Transverse colon (tissue), 3 donors: ENCODE measurements at regions not wholly inside any gene's neighbourhood (a gene's known extent, or its start where the extent isn't known, plus 50 kb on each side); places are given as distances from the start of the nearest gene placed in this dataset.

Experiments
- CTCF ChIP-seq, 5 experiments: fragments of 200-600 bp in 3 of 5; fragments of 450-650 bp in 2 of 5; sonication (generic) in 3 of 5; IDR thresholded peaks; 1 replicate in 2 of 5; 2 replicates in 3 of 5; pipeline ENCODE4 v1.5.1; 2016 to 2017; ENCODE audit warnings: antibody characterized with exemption in 5 of 5, inconsistent platforms in 3 of 5, mild to moderate bottlenecking in 2 of 5, moderate library complexity in 1 of 5
- POLR2A ChIP-seq: fragments of 450-650 bp; IDR thresholded peaks from one replicate; pipeline ENCODE4 v1.6.1; 2016; ENCODE audit warnings: antibody characterized with exemption, mild to moderate bottlenecking, moderate library complexity

- no peak for TF ChIP-seq CTCF (IDR thresholded peaks at IDR 0.05)
- no peak for TF ChIP-seq POLR2A
Measured at GRCh38 chr20:12894089-12894488, 114.7 kb upstream of the SPTLC3 start.
